Fibroblast of villous mesenchyme (primary cell): ENCODE measurements at regions not wholly inside any gene's neighbourhood (a gene's known extent, or its start where the extent isn't known, plus 50 kb on each side); places are given as distances from the start of the nearest gene placed in this dataset.

ENCODE experiments used
- DNase-seq: peaks from one replicate; pipeline ENCODE4 v3.0.0-alpha.2; 2010; ENCODE audit warnings: low read depth
- H3K4me3 ChIP-seq: 2 replicates; pipeline ENCODE4 v1.5.1; 2011; ENCODE audit warnings: low read depth, mild to moderate bottlenecking, low read length
- TF ChIP-seq, protein P1 (sequence below): IDR thresholded peaks from 2 replicates; pipeline ENCODE4 v1.5.1; 2012; ENCODE audit warnings: low read depth, mild to moderate bottlenecking, low read length; ENCODE audit not compliant: insufficient read depth

DNA sequence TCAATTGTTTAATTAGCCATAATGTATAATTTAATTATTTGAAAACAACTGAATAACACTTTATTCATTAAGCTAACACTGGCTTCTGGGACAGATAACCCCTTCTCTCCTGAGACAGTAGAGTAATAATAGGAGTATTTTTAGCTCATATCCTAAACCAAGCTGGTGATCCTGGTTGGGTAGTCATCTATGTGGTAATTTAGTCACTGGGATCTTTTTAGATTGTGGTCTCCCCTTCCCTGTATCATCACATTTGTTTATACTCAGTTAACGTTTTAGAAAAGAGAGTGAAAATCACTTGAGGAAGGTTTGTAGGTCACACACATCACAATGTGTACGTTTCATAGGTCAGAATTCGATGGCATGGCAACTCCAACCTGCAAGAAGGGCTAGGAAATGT, 1356.6 kb upstream of the ADGRL2 start:
- no peak overlapping the region for H3K4me3 ChIP-seq
- TF ChIP-seq, protein P1, sequence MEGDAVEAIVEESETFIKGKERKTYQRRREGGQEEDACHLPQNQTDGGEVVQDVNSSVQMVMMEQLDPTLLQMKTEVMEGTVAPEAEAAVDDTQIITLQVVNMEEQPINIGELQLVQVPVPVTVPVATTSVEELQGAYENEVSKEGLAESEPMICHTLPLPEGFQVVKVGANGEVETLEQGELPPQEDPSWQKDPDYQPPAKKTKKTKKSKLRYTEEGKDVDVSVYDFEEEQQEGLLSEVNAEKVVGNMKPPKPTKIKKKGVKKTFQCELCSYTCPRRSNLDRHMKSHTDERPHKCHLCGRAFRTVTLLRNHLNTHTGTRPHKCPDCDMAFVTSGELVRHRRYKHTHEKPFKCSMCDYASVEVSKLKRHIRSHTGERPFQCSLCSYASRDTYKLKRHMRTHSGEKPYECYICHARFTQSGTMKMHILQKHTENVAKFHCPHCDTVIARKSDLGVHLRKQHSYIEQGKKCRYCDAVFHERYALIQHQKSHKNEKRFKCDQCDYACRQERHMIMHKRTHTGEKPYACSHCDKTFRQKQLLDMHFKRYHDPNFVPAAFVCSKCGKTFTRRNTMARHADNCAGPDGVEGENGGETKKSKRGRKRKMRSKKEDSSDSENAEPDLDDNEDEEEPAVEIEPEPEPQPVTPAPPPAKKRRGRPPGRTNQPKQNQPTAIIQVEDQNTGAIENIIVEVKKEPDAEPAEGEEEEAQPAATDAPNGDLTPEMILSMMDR, result no peak
- DNase-seq, result no peak

DNA sequence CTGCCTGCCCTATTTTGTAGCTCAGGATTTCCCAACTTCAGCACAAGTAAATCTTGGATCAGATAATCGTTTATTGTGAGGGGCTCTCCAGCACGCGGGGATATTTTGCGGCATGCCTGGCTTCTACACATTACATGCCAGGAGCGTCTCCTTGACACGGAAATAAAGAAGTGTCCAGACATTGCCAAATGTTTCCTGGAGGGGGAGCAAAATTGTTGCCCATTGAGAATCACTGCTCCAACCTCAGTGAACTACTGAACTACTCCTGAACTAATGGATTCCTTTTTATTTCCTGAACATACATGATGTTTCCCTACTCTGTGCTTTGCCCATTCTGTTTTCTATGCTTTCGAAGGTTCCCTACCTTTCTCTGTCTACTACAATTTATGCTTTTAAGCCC, 1359.1 kb upstream of the ADGRL2 start:
- H3K4me3 ChIP-seq, result no peak overlapping the region
- DNase-seq, result no peak
- TF ChIP-seq, protein P1, result no peak

DNA sequence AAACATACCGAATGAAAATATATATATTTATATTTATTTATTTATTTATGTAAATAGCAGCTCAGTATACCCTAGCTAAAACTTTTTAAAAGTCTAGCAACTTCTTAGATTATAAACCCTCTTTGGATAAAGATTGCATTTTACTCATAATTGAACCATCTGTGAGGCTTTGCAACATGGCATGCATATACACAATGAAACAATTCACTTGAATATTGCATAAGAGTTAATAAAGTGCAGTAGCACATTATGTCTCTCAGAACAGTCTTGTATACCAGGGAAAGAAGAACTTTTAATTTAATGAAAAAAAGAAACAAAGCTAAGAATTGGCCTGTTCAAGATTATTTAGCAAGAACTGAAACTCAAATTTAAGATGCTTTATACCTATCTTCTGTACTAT, 1363.9 kb upstream of the ADGRL2 start:
- H3K4me3 ChIP-seq, result no peak overlapping the region
- DNase-seq, result no peak
- TF ChIP-seq, protein P1, result no peak

DNA sequence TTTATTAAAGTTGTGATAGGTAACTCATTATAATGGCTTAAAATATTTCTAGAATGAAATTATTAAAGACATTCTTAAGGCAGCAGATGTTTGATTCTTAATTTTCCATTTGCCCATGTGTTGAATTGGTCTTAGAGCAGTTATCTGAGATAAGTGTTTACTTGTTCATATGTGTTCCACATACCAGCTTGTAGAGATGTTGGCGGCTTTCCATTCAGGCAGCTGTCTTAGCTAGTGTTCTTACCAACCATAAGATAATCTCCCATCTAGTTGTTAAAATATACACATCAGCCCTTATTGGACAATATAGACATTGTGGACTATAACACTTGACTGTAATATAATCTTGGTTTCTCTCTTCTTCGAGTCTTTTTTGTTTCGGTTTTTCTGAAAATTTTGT, 1372.9 kb upstream of the ADGRL2 start:
- DNase-seq, result no peak
- no peak overlapping the region for H3K4me3 ChIP-seq
- TF ChIP-seq, protein P1, result no peak

DNA sequence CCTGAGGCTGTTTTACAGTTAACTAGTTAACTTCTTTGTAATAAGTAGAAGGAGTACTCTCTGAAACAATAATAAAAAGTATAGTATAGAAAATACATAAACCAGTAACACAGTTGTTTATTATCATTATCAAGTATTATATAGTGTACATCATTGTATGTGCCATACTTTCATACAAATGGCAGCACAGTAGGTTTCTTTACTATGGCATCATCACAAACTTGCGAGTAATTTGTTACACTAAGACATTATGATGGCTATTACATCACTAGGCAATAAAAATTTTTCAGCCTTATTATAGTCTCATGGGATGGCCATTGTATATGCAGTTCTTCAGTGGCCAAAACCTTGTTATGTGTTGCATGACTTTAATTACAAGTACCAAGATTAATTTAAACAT, 1376.5 kb upstream of the ADGRL2 start:
- DNase-seq, result no peak
- H3K4me3 ChIP-seq, result no peak overlapping the region

DNA sequence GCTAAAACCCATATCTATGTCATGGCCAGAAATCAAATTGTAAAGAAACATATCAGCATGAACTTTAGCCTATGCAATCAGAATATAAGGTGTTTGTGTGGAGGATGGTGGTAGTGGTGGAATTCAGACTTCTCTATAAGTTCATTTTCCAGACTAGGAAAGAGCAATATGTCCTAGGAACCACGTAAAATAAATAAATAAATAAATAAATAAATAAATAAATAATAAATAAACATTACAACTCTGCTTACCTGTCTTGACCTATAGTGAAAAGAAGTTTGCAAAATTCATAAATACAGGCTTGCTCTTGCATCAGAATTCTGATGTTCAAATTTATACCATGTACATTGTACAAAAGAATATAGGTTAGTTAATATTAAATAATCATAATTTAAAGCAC, 1382.6 kb upstream of the ADGRL2 start:
- H3K4me3 ChIP-seq, result no peak overlapping the region
- TF ChIP-seq, protein P1, result no peak
- DNase-seq, result no peak

More for the DNA sequence above, 1376.5 kb upstream of the ADGRL2 start:
- TF ChIP-seq, protein P1, result no peak

DNA sequence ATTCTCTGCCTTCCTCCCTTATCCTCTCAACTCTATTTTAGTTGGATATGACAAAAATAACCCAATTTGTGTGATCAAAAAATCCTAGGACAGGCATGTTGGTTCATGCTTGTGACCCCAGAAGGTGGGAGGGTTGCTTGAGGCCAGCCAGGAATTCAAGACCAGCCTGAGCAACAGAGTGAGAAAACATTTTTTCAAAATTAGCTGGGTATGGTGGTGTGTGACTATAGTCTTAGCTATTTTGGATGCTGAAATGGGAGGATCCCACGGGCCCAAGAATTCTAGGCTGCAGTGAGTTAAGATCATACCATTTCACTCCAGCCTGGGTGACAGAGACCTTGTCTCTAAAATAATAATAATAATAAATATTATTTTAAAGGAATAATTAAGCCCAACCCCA, 1383.1 kb upstream of the ADGRL2 start:
- DNase-seq, result peak; percentile 10
- no peak overlapping the region for H3K4me3 ChIP-seq
- TF ChIP-seq, protein P1, result no peak
